Uterus (tissue), 3 donors: ENCODE measurements at regions not wholly inside any gene's neighbourhood (a gene's known extent, or its start where the extent isn't known, plus 50 kb on each side); places are given as distances from the start of the nearest gene placed in this dataset.

Experiments used
- DNase-seq, 2 donors: peaks; one replicate each; pipeline ENCODE4 v3.0.0-alpha.2; 2019 to 2020
- H3K27ac ChIP-seq, 2 donors: fragments of 200-600 bp; sonication (generic); 1 replicate in 1 of 2; 2 replicates in 1 of 2; pipeline ENCODE4 v1.5.1; 2016 to 2018
- H3K27me3 ChIP-seq, 2 donors: fragments of 200-600 bp; sonication (generic); one replicate each; pipeline ENCODE4 v1.5.1; 2018 to 2019; ENCODE audit warnings: control low read depth in 1 of 2
- H3K36me3 ChIP-seq, 2 donors: fragments of 200-600 bp; sonication (generic); one replicate each; pipeline ENCODE4 v1.5.1; 2019; ENCODE audit warnings: control low read depth in 1 of 2
- H3K4me1 ChIP-seq, 2 donors: fragments of 200-600 bp; sonication (generic); one replicate each; pipeline ENCODE4 v1.5.1; 2018 to 2019; ENCODE audit warnings: control low read depth in 1 of 2
- H3K4me3 ChIP-seq, 2 donors: fragments of 200-600 bp; sonication (generic); 1 replicate in 1 of 2; 2 replicates in 1 of 2; pipeline ENCODE4 v1.5.1; 2018 to 2019; ENCODE audit warnings: mild to moderate bottlenecking in 1 of 2
- H3K9me3 ChIP-seq, 2 donors: fragments of 200-600 bp; sonication (generic); one replicate each; pipeline ENCODE4 v1.5.1; 2019; ENCODE audit warnings: control low read depth in 1 of 2
- POLR2A ChIP-seq, 2 donors: fragments of 450-650 bp; IDR thresholded peaks; one replicate each; pipeline ENCODE4 v1.6.1; 2016; ENCODE audit warnings: antibody characterized with exemption in 2 of 2, mild to moderate bottlenecking in 1 of 2, moderate library complexity in 1 of 2
- intact Hi-C: fragments of 100-400 bp; cut with DNase I; formaldehyde crosslinking; loops from one replicate; pipeline ENCODE4 v1.15.1; 2023; ENCODE audit warnings: low total_unique reads
- TF ChIP-seq, protein P1 (sequence below), 4 experiments: fragments of 200-600 bp in 2 of 4; fragments of 450-650 bp in 2 of 4; sonication (generic) in 2 of 4; IDR thresholded peaks; one replicate each; pipeline ENCODE4 v1.5.1; 2016 to 2019; ENCODE audit warnings: antibody characterized with exemption in 4 of 4, mild to moderate bottlenecking in 2 of 4, moderate library complexity in 1 of 4
- donor health status: DM: yes; HTN: yes; CAD: no.

DNA sequence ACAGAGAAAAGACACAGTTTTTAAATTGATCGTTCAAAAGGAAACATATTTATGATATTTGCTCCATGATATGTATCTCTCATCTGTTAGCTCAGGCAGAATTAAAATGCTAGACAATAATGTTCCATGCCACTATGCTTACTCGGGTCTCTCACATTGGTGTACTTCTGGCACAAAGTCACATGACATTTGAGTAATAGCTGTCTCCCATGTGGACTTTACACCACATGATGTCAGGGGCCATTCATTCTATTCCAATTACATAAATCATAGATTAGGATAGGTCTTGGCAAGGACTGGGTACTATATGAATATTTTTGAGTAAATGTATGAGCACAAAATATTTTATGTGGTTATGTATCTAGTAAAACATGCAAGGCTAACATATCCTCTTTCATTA, 648.4 kb downstream of the PLA2G4A start:
- H3K27ac ChIP-seq: no peak overlapping the region
- H3K9me3 ChIP-seq: no peaks in the 10 kb centered on the region
- no peak for TF ChIP-seq POLR2A (IDR thresholded peaks at IDR 0.05)
- TF ChIP-seq, protein P1, sequence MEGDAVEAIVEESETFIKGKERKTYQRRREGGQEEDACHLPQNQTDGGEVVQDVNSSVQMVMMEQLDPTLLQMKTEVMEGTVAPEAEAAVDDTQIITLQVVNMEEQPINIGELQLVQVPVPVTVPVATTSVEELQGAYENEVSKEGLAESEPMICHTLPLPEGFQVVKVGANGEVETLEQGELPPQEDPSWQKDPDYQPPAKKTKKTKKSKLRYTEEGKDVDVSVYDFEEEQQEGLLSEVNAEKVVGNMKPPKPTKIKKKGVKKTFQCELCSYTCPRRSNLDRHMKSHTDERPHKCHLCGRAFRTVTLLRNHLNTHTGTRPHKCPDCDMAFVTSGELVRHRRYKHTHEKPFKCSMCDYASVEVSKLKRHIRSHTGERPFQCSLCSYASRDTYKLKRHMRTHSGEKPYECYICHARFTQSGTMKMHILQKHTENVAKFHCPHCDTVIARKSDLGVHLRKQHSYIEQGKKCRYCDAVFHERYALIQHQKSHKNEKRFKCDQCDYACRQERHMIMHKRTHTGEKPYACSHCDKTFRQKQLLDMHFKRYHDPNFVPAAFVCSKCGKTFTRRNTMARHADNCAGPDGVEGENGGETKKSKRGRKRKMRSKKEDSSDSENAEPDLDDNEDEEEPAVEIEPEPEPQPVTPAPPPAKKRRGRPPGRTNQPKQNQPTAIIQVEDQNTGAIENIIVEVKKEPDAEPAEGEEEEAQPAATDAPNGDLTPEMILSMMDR (IDR thresholded peaks at IDR 0.05): no peak
- no peak overlapping the region for H3K4me3 ChIP-seq
- no peaks in the 10 kb centered on the region for H3K4me1 ChIP-seq
- no peak for DNase-seq
- H3K36me3 ChIP-seq: no peaks in the 10 kb centered on the region
- intact Hi-C loops: no loop called here
- no peaks in the 10 kb centered on the region for H3K27me3 ChIP-seq

DNA sequence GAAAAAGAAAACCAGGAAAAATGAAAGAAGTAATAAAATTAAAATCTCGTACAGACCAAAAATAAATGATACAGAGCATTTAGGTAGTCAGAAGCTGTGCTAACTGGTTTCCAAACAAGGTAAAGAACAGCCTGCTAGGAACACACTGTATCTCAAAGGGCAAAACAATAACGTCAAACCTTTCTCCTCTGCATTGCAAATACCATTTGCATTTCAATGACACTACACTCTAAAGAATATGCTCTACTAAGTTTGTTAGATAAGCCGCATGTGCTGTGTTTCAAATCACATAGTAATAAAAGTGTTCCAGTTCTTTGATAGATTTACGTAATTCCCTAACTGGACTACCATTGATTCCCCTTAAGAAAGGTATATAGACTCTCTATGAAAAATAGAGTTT, 648.8 kb downstream of the PLA2G4A start:
- H3K9me3 ChIP-seq: no peaks in the 10 kb centered on the region
- no peaks in the 10 kb centered on the region for H3K27me3 ChIP-seq
- H3K27ac ChIP-seq: no peak overlapping the region
- intact Hi-C loops: no loop called here
- no peaks in the 10 kb centered on the region for H3K4me1 ChIP-seq
- no peak for TF ChIP-seq POLR2A (IDR thresholded peaks at IDR 0.05)
- TF ChIP-seq, protein P1 (IDR thresholded peaks at IDR 0.05): no peak
- no peak for DNase-seq
- no peaks in the 10 kb centered on the region for H3K36me3 ChIP-seq
- H3K4me3 ChIP-seq: no peak overlapping the region

DNA sequence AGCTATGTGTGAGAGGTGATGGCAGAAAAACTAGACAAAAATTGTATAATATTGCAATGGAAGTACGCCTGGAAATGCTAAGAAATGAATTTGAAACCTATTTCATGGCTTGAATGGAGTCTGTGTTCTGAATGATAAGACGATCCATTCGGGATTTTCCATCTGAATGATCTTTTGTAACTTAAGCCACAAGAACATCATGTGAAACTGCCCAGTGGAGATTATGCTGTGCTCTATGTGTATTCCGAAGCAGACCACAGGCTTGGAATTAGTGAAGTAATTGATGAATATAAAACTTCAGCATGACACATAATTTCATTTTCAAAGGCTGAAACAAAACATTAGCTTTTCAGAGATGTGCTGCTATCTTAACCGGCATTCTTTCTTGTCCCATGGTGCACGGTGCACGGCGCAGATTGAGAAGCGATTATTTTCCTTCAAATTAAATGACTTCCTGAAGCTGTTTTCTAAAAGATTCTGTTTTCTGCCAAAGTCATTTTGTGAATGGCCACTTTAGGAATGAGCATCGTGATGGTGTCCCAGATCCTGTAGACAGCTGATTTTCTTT, 652.9 kb downstream of the PLA2G4A start:
- no peak for DNase-seq
- Histone ChIP-seq H3K9me3 (no peaks in the 10 kb centered on the region), H3K27me3 (no peaks in the 10 kb centered on the region), H3K36me3 (no peaks in the 10 kb centered on the region), H3K27ac (no peak overlapping the region), H3K4me1 (no peaks in the 10 kb centered on the region), H3K4me3 (no peak overlapping the region)
- intact Hi-C loops: no loop called here
- TF ChIP-seq, protein P1 (IDR thresholded peaks at IDR 0.05): no peak
- TF ChIP-seq POLR2A (IDR thresholded peaks at IDR 0.05): no peak

DNA sequence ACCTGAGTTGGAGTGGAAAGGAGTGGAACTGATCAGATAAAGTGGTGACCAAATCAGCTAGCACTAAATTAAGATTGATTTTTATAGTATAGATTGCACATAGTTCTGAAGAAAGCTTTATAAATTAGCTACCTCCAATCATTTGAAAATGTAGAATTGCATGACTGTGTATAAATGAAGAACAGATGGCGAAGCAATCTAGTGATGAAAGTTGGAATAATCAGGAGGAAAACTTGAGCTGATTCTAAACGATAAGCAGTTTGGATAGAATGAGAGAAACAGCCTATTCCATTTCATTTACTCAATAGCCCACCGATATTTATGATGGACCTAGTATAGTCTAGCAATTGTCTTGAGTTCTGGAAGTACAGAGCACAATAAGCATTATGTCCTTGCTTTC, 661.5 kb downstream of the PLA2G4A start:
- TF ChIP-seq, protein P1 (IDR thresholded peaks at IDR 0.05): no peak
- TF ChIP-seq POLR2A (IDR thresholded peaks at IDR 0.05): no peak
- no peaks in the 10 kb centered on the region for H3K27me3 ChIP-seq
- H3K9me3 ChIP-seq: no peaks in the 10 kb centered on the region
- no peak for DNase-seq
- no peak overlapping the region for H3K27ac ChIP-seq
- intact Hi-C loops: no loop called here
- no peaks in the 10 kb centered on the region for H3K4me1 ChIP-seq
- no peak overlapping the region for H3K4me3 ChIP-seq
- no peaks in the 10 kb centered on the region for H3K36me3 ChIP-seq

DNA sequence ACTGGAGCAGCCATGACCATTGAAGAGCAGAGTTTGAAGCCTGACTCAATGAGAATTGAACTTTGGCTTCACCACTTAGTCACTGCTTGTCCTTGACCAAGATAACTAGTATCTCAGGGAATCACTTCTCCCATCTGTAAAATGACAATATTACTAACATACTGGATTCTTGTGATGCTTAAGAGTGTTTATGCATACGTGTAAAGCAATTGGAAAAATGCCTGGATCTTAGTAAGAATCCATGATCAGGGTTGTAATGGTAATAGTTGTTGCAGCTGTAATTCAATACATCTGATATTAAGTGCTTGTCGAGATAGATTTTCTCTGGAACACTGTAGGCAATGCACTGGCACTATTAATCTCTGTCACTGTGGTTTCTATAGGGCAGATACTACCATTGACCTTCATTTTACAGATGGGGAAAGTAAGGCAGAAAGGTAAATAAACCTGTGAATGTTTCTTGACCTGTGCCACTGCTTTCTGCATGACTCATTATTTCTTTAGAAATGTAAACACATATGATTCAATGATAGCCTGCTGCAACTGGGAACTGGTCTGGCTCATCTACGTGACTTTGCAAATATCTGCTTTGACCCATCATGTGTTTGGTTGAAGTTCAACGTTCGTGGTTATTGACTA, 662.5 kb downstream of the PLA2G4A start:
- no peaks in the 10 kb centered on the region for H3K36me3 ChIP-seq
- TF ChIP-seq, protein P1 (IDR thresholded peaks at IDR 0.05): no peak
- TF ChIP-seq POLR2A (IDR thresholded peaks at IDR 0.05): no peak
- intact Hi-C loops: no loop called here
- H3K9me3 ChIP-seq: no peaks in the 10 kb centered on the region
- H3K4me3 ChIP-seq: no peak overlapping the region
- no peaks in the 10 kb centered on the region for H3K4me1 ChIP-seq
- H3K27me3 ChIP-seq: no peaks in the 10 kb centered on the region
- DNase-seq: no peak
- no peak overlapping the region for H3K27ac ChIP-seq
